PC-3 (cell line): ENCODE measurements at regions not wholly inside any gene's neighbourhood (a gene's known extent, or its start where the extent isn't known, plus 50 kb on each side); places are given as distances from the start of the nearest gene placed in this dataset.

Experiments used
- ATAC-seq: fragments of 200-7000 bp; cut with Tn5 transposase; 2 replicates; pipeline ENCODE4 v1.9.1; 2020; ENCODE audit warnings: mild to moderate bottlenecking, moderate library complexity
- BruUV-seq: library from RNA; stranded (reverse); fragments of 400-500 nt; replicated peaks from 2 replicates; lab custom pipeline; 2021; lab: Mats Ljungman, UMichigan
- CTCF ChIA-PET: fragments of 300-600 bp; sonication (Branson Sonifier 250); formaldehyde crosslinking; loops from one replicate; lab custom pipeline; 2022; ENCODE audit warnings: antibody characterized with exemption; lab: Charles Lee
- POLR2A ChIA-PET: fragments of 300-600 bp; sonication (Branson Sonifier 250); formaldehyde crosslinking; loops from one replicate; lab custom pipeline; 2022; ENCODE audit warnings: antibody characterized with exemption; ENCODE audit not compliant: unreplicated experiment; lab: Charles Lee
- DNase-seq: peaks from one replicate; pipeline ENCODE4 v3.0.0-alpha.2; 2015
- H2AFZ ChIP-seq: fragments of 300-600 bp; sonication (generic); 2 replicates; pipeline ENCODE4 v1.6.0; 2016; ENCODE audit warnings: antibody characterized with exemption, low read length
- H3F3A ChIP-seq: fragments of 300-600 bp; sonication (generic); one replicate; pipeline ENCODE4 v1.6.0; 2017; ENCODE audit warnings: antibody characterized with exemption, low read length, control low read depth, mild to moderate bottlenecking; ENCODE audit not compliant: unreplicated experiment
- H3K27ac ChIP-seq: fragments of 300-600 bp; sonication (generic); 2 replicates; pipeline ENCODE4 v1.5.1; 2016; ENCODE audit warnings: mild to moderate bottlenecking, low read length
- H3K27me3 ChIP-seq: fragments of 300-600 bp; sonication (generic); 2 replicates; pipeline ENCODE4 v1.6.1; 2016; ENCODE audit warnings: low read length, mixed read lengths
- H3K36me3 ChIP-seq: fragments of 300-600 bp; sonication (generic); 2 replicates; pipeline ENCODE4 v1.6.1; 2016; ENCODE audit warnings: low read depth, mixed run types, low read length, mixed read lengths
- H3K4me1 ChIP-seq: fragments of 300-600 bp; sonication (generic); 2 replicates; pipeline ENCODE4 v1.5.1; 2016; ENCODE audit warnings: low read length; ENCODE audit not compliant: insufficient read depth
- H3K4me2 ChIP-seq: fragments of 300-600 bp; sonication (generic); 2 replicates; pipeline ENCODE4 v1.6.0; 2016; ENCODE audit warnings: low read length
- H3K4me3 ChIP-seq: fragments of 300-600 bp; sonication (generic); 2 replicates; pipeline ENCODE4 v1.5.1; 2016; ENCODE audit warnings: mild to moderate bottlenecking, low read length, mixed read lengths
- H3K79me2 ChIP-seq: fragments of 300-600 bp; sonication (generic); 2 replicates; pipeline ENCODE4 v1.6.1; 2017; ENCODE audit warnings: low read length, mixed read lengths
- H3K9ac ChIP-seq: fragments of 300-600 bp; sonication (generic); 2 replicates; pipeline ENCODE4 v1.6.0; 2016; ENCODE audit warnings: mild to moderate bottlenecking, low read length
- H3K9me2 ChIP-seq: fragments of 300-600 bp; sonication (generic); replicated peaks from 2 replicates; pipeline ENCODE4 v1.6.1; 2016; ENCODE audit warnings: mixed run types, low read length, mixed read lengths
- H3K9me3 ChIP-seq: fragments of 300-600 bp; sonication (generic); 2 replicates; pipeline ENCODE4 v1.6.1; 2016; ENCODE audit warnings: low read length, mixed read lengths
- H4K20me1 ChIP-seq: fragments of 300-600 bp; sonication (generic); 2 replicates; pipeline ENCODE4 v1.6.1; 2016; ENCODE audit warnings: low read length, mixed read lengths
- EZH2 ChIP-seq: fragments of 300-600 bp; sonication (generic); IDR thresholded peaks from one replicate; pipeline ENCODE4 v1.6.1; 2017; ENCODE audit warnings: antibody characterized with exemption, mild to moderate bottlenecking, low read length; ENCODE audit not compliant: unreplicated experiment
- EZH2phosphoT487 ChIP-seq: fragments of 300-600 bp; sonication (generic); IDR thresholded peaks from 2 replicates; pipeline ENCODE4 v1.6.1; 2018; ENCODE audit warnings: mild to moderate bottlenecking, antibody characterized with exemption, low read length, borderline replicate concordance
- intact Hi-C: fragments of 100-400 bp; cut with micrococcal nuclease; formaldehyde crosslinking; loops from 2 replicates; pipeline ENCODE4 v1.9.0; 2023
- TF ChIP-seq, protein P1 (sequence below): fragments of 300-600 bp; sonication (generic); conservative IDR thresholded peaks from 2 replicates; pipeline ENCODE4 v1.5.1; 2017; ENCODE audit warnings: antibody characterized with exemption, low read depth, mild to moderate bottlenecking, low read length

DNA sequence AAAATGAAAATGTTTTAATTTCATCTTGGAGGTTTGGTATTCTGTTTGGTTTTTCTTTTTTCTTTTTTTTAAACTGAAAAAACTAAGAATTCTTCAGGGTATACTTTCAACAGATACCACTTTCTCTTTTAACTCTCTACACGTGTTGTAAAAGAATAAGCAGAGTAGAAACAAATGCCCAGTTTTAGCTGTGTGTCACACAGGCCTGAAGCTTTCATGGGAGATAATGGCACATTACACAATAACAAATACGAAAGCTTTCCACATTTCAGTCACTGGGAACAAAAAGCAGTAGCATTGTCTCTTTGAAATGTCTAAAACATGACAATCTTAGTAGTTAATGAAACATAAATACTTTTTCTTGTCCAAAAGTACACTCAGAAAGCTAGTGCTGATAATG lies 818.5 kb downstream of the TBL1XR1 start:
- CTCF ChIA-PET: no interaction called here
- POLR2A ChIA-PET: no interaction called here
- ATAC-seq: no peak
- Histone ChIP-seq H3K9ac (no peak overlapping the region), H4K20me1 (no peaks in the 10 kb centered on the region), H3K4me2 (no peak overlapping the region), H3K4me1 (no peaks in the 10 kb centered on the region), H3K9me3 (no peaks in the 10 kb centered on the region), H3F3A (no peaks in the 10 kb centered on the region), H3K79me2 (no peaks in the 10 kb centered on the region), H3K4me3 (no peak overlapping the region), H3K27ac (no peak overlapping the region), H3K27me3 (no peaks in the 10 kb centered on the region), H3K9me2 (no peaks in the 10 kb centered on the region), H3K36me3 (no peaks in the 10 kb centered on the region), H2AFZ (no peak overlapping the region)
- intact Hi-C loops: no loop called here
- TF ChIP-seq EZH2 (no peak), EZH2phosphoT487 (no peak)
- TF ChIP-seq, protein P1, sequence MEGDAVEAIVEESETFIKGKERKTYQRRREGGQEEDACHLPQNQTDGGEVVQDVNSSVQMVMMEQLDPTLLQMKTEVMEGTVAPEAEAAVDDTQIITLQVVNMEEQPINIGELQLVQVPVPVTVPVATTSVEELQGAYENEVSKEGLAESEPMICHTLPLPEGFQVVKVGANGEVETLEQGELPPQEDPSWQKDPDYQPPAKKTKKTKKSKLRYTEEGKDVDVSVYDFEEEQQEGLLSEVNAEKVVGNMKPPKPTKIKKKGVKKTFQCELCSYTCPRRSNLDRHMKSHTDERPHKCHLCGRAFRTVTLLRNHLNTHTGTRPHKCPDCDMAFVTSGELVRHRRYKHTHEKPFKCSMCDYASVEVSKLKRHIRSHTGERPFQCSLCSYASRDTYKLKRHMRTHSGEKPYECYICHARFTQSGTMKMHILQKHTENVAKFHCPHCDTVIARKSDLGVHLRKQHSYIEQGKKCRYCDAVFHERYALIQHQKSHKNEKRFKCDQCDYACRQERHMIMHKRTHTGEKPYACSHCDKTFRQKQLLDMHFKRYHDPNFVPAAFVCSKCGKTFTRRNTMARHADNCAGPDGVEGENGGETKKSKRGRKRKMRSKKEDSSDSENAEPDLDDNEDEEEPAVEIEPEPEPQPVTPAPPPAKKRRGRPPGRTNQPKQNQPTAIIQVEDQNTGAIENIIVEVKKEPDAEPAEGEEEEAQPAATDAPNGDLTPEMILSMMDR: no peak
- no peak for DNase-seq
- BruUV-seq: no TSS peak

DNA sequence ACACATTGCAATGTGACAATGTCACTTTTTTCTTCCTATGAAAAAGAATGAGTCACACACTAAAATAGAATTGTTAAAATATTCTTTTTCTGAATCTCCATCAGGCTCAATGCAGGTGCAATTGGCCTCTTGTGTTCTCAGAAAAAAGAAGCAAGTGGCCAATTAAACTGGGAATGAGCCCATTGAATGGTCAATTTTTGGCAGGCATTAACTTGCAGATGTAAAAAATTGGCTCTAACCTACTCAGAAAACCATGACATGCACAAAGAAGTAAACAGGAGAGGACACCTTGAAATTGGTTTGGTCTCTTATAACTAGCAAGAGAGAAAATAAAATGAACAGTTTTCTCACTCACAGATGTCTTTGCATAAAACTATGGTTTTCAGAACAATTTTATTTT lies 820.8 kb downstream of the TBL1XR1 start:
- peak; percentile 10 for DNase-seq
- no peaks in the 10 kb centered on the region for H3K9me2 ChIP-seq
- H3K27ac ChIP-seq: no peak overlapping the region
- peak; percentile 35 for ATAC-seq
- BruUV-seq: no TSS peak
- no peak overlapping the region for H2AFZ ChIP-seq
- no peaks in the 10 kb centered on the region for H4K20me1 ChIP-seq
- no peaks in the 10 kb centered on the region for H3F3A ChIP-seq
- no peaks in the 10 kb centered on the region for H3K9me3 ChIP-seq
- H3K79me2 ChIP-seq: no peaks in the 10 kb centered on the region
- POLR2A ChIA-PET: no interaction called here
- intact Hi-C loops: no loop called here
- H3K4me2 ChIP-seq: no peak overlapping the region
- no peaks in the 10 kb centered on the region for H3K27me3 ChIP-seq
- no peak overlapping the region for H3K4me3 ChIP-seq
- no peaks in the 10 kb centered on the region for H3K36me3 ChIP-seq
- no peak overlapping the region for H3K9ac ChIP-seq
- no peak for TF ChIP-seq EZH2phosphoT487
- TF ChIP-seq EZH2: no peak
- TF ChIP-seq, protein P1: no peak
- no peaks in the 10 kb centered on the region for H3K4me1 ChIP-seq
- CTCF ChIA-PET: no interaction called here

DNA sequence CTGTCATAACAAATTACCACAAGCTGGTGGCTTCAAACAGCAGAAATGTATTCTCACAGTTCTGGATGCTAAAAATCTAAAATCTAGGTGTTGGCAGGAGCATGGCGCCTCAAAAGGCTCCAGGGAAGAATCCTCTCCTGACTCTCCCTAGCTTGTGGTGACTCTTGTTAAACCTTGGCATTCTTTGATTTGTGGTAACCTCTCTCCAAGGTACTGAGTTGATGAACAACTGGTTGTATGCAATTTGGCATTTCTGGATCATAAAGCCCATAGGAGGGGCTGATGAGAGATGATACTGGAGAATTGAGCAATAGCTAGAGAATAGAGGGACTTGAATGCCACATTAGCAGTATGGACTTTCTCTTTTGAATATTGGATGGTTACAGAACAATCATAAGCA lies 821.8 kb downstream of the TBL1XR1 start:
- Histone ChIP-seq H3K4me3 (no peak overlapping the region), H3K36me3 (no peaks in the 10 kb centered on the region), H3K9ac (no peak overlapping the region), H3K4me2 (no peak overlapping the region), H3K9me2 (no peaks in the 10 kb centered on the region), H3K4me1 (no peaks in the 10 kb centered on the region), H2AFZ (no peak overlapping the region), H4K20me1 (no peaks in the 10 kb centered on the region), H3F3A (no peaks in the 10 kb centered on the region), H3K79me2 (no peaks in the 10 kb centered on the region), H3K9me3 (no peaks in the 10 kb centered on the region), H3K27me3 (no peaks in the 10 kb centered on the region), H3K27ac (no peak overlapping the region)
- TF ChIP-seq, protein P1: no peak
- TF ChIP-seq EZH2: no peak
- TF ChIP-seq EZH2phosphoT487: no peak
- ATAC-seq (no peak), DNase-seq (peak; percentile 10)
- POLR2A ChIA-PET: no interaction called here
- BruUV-seq: no TSS peak
- CTCF ChIA-PET: no interaction called here
- intact Hi-C loops: no loop called here
